GM21367 (cell line): ENCODE measurements at regions not wholly inside any gene's neighbourhood (a gene's known extent, or its start where the extent isn't known, plus 50 kb on each side); places are given as distances from the start of the nearest gene placed in this dataset.
"Not testable (repeated sequence)": the region's sequence is repeated elsewhere in the genome, so short reads cannot be mapped to it uniquely, and the experiment has no call there.

Experiments used
- ATAC-seq: cut with Tn5 transposase; IDR thresholded peaks from one replicate; pipeline ENCODE4 v1.9.1; 2021; ENCODE audit not compliant: unreplicated experiment

DNA sequence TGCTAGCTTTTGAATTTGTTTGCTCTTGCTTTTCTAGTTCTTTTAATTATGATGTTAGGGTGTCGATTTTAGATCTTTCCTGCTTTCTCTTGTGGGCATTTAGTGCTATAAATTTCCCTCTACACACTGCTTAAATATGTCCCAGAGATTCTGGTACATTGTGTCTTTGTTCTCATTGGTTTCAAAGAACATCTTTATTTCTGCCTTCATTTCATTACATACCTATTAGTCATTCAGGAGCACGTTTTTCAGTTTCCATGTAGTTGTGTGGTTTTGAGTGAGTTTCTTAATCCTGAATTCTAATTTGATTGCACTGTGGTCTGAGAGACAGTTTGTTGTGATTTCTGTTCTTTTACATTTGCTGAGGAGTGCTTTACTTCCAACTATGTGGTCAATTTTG is 51.2 kb upstream of the MB21D2 start:
- ATAC-seq: not testable (repeated sequence)

DNA sequence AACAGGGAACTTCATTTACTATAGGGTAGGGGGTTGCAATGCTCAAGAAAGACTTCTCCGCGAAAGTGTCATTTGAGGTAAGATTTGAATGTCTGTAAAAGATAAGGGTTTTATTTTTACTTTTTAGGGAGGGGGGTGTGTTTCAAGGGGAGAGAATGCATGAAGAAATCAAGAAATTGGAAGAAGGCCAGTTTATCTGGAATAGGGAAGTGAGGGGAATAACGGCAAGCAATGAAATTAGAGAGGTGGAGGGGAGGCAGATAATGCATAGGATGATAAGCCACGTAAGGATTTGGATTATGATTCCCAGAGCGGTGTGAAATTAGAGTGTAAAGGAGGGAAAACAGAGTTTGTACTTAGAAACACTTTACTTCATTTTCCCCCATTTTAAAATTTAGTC is 63.0 kb upstream of the MB21D2 start:
- ATAC-seq: no peak

DNA sequence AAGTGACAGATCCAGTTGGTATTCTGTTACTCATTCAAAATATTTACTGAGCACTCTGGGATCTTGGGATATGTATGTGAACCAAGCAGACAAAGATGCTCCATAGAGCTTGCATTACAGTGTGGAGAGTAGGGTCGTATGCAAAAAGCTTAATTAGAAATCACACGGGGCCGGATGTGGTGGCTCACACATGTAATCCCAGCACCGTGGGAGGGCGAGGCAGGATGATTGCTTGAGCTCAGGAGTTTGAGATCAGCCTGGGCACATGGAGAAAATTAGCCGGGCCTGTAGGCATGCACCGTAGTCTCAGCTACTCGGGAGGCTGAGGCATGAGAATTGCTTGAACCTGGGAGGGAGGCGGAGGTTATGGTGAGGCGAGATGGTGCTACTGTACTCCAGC is 68.7 kb upstream of the MB21D2 start:
- ATAC-seq: no peak

DNA sequence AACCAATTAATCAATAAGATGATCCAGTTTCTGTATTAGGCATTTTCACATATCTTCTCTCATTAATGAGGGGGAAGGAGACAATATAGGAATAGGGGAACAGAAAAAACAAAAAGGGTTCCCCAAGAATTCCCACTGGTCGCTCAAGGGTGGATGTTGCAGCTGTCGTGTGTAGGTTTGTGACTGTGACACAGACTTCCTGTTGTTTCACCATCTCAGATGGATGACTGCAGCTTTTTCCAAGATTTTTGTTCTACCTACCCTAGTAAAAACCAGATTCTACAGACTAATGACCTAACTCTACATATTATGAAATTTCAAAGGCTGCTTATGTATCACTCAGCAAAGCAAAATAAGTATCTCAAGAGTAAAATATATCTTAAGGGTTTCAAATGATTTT is 73.7 kb upstream of the MB21D2 start:
- no peak for ATAC-seq

DNA sequence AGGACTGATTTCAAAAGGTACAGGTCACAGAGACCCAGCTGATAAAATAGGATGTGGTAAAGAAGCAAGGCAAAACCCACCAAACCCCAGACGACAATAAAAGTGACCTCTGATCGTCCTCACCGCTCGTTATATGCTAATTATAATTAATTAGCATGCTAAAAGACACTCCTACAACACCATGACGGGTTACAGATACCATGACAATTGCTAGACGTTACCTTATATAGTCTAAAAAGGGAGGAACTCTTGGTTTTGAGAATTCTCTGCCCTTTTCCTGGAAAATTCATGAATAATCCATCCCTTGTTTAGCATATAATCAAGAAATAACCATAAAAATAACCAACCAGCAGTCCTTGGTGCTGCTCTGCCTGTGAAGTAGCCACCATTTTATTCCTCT is 74.7 kb upstream of the MB21D2 start:
- no peak for ATAC-seq

DNA sequence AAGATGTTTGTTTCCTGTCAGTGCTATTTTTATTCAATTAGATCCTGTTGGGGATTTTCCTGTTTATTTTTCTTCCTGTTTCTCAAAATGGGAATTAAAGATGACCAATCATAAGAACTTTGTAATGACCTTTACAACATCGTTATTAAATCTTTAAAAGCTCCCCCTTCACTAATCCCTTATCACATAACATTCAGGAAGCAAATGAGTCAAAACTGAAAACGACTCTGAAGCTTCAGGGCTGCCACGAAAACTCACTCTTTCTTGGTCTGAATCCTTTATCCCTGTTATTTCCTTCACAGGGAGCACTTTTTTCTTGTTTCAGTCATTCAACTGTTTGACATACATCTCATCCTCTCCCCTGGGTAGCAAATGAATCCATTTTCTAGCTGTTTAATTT is 75.8 kb upstream of the MB21D2 start:
- ATAC-seq: no peak

DNA sequence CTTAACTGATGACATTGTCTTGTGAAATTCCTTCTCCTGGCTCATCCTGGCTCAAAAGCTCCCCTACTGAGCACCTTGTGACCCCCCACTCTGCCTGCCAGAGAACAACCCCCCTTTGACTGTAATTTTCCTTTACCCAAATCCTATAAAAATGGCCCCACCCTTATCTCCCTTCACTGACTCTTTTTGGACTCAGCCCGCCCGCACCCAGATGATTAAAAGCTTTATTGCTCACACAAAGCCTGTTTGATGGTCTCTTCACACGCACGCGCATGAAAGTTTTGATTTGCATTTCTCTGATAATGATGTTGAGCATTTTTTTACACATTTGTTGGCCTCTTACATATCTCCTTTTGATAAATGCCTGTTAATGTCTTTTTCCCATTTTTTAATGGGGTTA is 83.5 kb upstream of the MB21D2 start:
- not testable (repeated sequence) for ATAC-seq

DNA sequence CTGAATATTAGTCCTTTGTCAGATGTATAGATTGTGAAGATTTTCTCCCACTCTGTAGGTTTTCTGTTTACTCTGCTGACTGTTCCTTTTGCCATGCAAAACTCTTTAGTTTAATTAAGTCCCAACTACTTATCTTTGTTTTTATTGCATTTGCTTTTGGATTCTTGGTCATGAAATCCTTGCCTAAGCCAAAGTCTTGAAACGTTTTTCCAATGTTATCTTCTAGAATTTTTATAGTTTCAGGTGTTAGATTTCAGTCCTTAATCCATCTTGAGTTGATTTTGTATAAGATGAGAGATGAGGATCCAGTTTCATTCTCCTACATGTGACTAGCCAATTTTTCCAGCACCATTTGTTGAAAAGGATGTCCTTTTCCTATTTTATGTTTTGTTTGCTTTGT is 86.0 kb upstream of the MB21D2 start:
- ATAC-seq: not testable (repeated sequence)

DNA sequence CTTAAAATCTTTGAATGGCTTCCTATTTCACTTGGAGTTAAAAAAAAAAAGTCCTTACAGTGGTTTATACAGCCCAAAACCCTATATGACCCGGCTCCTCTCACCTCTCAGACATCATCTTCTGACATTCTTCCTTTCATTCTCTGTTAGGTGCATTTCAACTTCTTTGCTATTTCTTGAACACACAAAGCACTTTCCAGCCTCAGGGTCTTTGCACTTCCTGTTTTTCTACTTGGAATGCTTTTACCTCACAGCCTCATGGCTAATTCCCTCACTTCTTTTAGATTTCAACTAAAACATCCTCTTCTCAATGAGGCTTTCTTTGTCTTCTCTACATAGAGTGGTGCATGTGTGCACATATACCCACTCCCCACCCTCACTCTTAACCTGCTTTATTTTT is 91.0 kb upstream of the MB21D2 start:
- ATAC-seq: no peak

DNA sequence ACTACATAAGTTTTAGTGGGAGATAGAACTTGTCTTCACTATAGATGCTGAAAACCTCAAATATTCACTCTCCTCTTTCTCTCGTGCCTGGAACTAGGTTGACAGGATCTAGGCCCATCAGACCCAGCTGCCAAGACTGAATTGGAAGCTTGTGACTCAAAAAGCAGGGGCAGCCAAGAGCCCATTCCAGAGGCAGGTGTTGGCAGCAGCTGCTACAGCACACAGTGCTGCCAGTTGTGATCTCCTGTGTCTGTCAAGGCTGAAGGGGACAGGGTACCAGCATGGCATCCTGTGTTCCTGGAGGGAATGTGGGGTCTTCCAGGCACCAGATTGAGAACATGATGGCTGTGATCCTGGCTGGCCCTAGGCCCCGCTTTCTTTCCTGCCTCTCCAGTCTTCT is 92.5 kb upstream of the MB21D2 start:
- no peak for ATAC-seq

DNA sequence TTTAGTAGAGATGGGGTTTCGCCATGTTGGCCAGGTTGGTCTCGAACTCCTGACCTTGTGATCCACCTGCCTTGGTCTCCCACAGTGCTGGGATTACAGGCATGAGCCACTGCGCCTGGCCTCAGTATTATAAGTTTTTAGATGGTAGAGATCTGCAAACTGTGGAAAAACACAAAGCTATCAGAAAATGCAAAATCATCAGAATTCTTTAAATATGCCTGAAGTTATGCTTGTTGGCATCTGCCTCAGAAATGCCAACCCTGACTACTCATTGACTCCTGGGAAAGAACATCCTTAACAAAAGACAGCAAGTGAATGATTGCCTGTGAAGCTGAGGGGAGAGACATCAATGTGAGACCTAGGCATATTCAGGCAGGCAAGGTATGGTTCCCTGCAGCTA is 94.3 kb upstream of the MB21D2 start:
- no peak for ATAC-seq

DNA sequence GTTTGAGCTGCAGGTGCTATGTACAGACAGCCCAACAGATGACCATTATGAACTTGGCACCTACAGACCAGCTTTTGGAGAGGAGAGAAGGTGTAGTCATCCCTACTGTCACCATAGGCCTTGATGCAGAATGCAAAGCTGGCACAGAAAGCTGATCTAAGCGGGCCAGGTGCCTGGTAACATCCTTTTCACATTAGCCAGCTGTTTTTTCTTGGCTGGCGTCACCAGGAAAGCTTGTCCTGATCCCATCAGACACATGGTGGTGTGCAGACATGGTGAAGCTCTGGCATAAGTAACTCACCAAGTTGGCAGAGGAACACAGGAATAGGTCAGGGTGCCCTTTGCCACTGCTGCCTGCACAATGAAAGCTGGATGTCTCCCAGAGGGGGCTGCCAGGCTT is 97.2 kb upstream of the MB21D2 start:
- no peak for ATAC-seq

DNA sequence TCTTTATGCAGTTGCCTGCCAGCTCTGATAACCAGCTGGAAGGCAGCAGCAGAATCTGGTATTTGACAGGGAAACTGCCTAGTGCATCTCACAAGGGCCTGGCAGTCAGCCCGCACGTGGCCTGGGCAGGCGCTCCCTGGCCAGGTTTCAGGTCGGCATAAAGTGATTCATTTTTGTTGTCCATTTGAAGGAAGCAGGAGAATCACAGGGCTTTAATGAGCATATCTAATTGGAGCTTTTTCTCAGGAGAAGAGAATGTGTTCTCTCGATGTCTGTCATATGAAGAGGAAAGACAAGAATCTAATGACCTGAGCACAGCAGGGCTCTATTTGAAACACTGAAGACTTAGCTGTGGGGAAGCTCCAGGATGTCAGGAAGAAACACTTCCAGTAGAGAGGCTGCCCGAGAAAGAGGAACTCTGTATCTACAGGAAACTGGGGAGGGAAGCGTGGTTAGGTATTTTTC is 98.8 kb upstream of the MB21D2 start:
- ATAC-seq: no peak

DNA sequence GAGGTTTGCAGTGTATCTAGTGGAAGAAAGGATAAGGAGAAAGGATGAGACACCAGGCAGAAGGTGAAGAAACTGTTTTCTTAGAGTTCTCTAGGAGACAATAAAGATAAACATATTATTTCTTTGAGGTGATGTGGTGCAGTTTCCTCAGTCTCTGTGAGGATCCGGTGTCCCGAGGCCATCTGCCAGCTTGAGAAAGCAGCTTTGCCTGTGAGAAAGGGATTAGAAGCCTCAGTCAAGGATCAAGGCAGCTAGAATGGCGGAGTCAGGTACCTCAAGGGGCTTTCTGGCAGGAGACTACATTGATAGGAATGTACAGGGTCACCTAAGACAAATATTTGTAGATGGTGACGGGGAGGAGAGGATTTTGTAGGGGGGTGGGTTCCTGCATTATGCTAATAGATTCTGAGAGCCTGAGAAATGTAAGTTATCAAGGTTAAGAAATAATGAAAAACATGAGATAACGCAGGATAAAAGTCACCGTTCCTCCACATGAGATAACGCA is 103.9 kb upstream of the MB21D2 start:
- ATAC-seq: no peak

DNA sequence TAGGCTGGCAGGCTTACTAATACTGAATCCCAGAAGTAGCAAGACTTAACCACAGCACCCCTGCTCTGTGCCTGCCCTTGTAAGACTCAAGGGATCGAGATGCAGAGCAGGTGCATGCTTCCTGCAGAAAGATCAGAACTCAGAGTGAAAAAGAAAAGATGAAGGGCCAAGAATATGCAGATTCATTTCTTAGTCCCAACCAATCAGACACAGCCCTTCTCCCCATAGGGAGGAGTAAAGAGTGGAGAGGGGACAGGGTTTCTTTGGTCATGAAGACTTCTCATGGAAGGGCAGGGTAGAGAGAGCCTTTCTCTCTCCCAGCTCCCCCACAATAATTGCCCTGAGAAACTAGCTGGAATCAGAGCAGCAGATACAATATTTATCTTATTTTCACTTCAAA is 105.6 kb upstream of the MB21D2 start:
- no peak for ATAC-seq

DNA sequence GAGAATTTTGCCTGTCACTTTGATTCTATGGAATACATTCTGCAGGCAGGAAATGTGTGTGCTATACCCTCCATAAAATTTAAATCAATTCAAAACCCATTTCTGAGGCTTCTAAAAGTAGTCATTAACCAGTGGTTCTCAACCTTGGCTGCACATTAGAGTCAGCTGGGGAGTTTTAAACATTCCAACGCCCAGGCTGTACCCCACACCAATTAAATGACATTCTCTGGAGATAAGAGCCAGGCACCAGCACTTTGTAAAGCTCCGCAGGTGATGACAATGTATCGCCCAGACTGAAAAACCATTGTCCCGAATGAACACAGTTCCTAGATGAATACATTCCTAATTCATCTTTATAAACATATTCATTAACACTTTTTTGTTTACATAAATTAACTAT is 110.6 kb upstream of the MB21D2 start:
- ATAC-seq: no peak

DNA sequence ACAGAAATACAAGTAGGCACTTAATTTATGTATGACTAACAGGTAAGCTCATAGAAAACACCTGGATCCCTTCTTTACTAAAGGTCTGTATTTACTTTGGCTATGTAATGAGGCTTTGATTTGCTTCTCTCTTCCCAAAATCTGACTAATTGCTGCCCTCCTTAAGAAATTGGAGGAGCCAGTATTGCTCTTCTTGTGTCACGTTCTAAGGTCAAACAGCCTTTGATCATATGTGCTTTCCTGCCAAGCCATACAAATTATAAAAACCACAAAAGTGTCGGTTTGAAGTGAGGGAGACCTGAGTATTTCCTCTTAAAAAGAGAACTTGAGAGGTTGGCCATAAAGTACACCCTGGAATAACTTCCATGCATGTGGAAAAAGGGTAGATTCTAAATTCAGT is 112.1 kb upstream of the MB21D2 start:
- no peak for ATAC-seq

DNA sequence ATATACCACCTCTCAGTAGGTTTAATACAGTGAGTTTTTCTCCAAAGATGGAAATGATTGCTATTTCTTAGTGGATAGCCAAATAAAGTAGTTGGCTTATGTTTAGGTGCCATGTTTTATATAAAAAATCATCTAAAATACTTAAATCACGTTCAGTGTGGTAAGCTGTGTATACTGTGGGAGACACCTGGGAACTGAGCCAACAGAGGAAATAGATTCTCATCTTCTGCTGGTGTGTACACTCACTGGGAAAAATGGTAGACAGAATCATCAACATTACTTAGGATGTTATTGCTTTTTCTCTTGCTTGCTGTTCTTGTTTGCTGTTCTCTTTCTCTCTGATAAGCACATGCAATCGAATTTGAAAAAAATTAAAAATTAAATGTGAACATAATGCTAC is 112.6 kb upstream of the MB21D2 start:
- ATAC-seq: no peak

DNA sequence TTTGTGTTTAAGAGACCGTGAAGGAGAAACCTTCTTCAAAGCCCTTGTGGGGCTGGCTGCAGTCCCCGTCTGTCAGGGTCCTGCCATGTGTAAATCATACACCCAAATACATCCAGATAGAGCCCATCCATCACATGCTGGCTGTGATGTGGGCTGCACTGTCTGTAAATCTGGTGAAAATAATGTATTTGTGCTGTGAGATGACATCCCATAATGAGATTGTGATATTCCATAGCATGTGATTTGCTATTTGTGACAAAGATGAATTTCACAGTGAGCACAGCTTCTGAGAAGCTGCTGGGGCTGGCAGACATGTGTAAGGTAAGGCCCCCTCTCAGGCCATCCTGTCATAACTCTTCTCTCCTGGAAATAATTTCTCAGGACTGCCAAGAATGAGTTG is 114.3 kb upstream of the MB21D2 start:
- ATAC-seq: no peak

DNA sequence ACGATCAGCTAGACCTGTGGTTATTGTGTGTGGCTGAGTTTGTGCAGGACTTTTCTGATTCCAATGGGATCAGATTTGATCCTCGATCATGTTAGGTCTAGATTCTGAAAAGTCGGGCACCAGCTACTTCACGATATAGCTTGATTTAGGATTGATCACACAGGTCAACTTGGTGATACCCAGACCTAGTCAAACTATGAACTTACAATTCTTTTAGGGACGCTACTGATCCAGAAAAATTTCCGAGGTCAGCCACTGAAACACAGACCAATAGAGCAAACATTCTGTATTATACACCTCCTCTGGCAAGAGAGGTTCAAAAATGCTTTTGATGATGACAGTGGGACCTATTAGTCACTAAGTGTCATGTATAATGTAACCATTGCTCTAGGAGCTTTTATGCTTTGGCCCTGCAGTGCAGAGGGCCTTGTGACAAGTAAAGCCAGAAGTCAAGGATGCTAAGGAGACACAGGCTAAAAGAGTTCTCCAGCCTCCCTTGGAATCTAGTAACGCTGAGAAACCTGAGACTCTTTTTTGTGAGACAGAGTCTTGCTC is 115.6 kb upstream of the MB21D2 start:
- no peak for ATAC-seq

DNA sequence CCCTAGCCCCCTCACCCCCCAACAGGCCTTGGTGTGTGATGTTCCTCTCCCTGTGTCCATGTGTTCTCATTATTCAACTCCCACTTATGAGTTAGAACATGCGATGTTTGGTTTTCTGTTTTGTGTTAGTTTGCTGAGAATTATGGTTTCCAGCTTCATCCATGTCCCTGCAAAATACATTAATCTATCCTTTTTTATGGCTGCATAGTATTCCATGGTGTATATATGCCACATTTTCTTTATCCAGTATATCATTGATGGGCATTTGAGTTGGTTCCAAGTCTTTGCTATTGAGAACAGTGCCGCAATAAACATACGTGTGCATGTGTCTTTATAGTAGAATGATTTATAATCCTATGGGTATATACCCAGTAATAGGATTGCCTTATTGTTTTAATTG is 120.2 kb upstream of the MB21D2 start:
- ATAC-seq: not testable (repeated sequence)

DNA sequence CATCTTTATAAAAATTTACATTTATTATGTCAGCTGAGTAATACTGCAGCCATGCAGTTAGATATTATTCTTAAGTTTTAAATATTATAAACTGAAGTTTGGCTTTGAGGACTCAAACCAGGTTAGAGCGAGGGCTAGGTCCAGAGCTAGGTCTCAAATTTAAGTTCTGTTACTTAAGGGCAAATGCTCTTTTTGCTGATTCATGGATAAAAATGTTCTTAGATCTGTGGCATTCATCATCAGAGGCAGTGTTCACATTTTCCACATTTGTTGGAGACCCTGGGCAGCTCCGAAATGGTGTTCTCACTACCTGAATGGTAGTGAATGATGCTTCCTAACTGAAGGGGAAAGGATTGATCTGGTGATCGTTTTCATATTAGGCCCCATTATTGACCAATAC is 121.4 kb upstream of the MB21D2 start:
- no peak for ATAC-seq

DNA sequence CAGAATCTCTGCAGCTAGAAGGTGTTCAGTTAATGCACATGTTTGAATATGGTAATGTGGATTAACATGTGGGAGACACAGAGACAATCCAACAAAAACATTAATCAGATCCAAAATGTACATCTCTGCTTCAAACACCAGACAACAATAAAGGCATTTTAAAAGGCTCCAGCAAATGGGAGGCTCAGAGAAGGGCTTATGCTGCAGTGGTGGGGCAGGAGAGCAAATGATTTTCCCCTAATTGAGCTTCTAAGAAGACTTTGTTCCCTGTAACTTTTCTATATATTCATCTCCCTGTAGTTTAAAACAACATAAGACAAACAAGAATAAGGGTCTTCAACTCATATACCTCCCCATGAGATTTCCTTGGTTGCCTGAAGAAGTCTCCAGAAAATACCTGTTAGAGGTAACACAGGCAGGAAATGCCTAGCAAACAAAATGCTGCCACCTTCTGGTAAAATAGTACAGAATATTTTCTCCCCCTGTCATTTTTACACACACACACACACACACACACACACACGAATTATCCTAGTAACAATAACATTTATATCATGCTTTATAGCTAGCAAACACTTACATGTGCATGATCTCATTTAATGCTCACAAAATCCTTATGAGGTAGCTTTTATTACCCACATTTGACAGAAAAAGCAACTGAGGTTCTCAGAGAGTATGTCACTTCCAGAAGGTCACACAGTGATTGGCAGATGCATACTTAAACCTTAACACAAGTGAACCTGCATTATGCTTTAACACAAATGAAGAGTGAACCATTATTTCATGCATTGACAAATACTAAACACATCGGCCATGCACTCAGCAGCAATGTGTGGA is 123.4 kb upstream of the MB21D2 start:
- ATAC-seq: no peak
